ES-I3 (cell line): ENCODE measurements at regions not wholly inside any gene's neighbourhood (a gene's known extent, or its start where the extent isn't known, plus 50 kb on each side); places are given as distances from the start of the nearest gene placed in this dataset.

Experiments
- H3K36me3 ChIP-seq: 2 replicates; pipeline ENCODE4 v1.6.1; 2013; ENCODE audit warnings: mild to moderate bottlenecking, low read length, control low read depth, moderate library complexity; ENCODE audit not compliant: insufficient read depth
- H3K4me1 ChIP-seq: 2 replicates; pipeline ENCODE4 v1.6.1; 2013; ENCODE audit warnings: mild to moderate bottlenecking, control low read depth, low read length; ENCODE audit not compliant: insufficient read depth
- H3K9ac ChIP-seq: 2 replicates; pipeline ENCODE4 v1.6.1; 2013; ENCODE audit warnings: low read depth, mild to moderate bottlenecking, low read length, moderate library complexity
- H3K9me3 ChIP-seq: 2 replicates; pipeline ENCODE4 v1.6.1; 2013; ENCODE audit warnings: mild to moderate bottlenecking, low read length, moderate library complexity; ENCODE audit not compliant: control insufficient read depth, insufficient read depth

DNA sequence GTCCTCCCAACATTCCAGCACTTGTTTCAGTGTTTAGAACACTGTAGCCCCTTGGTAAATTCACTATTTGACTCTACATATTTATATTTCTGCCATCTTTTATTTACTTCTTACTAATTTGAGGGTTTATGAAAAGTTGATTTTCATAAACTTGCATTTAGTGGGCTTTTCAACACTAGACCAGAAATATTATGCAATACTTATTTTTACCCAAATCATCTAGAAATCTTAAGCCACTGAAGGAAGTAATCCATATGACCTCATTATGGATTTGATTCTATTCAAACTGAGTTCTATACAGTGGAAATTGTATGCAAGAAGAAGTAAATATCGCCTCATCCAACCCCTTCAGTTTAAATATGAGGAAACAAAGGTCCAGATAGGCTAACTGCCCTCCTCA, 92.6 kb upstream of the VRK2 start:
- H3K9ac ChIP-seq = no peak overlapping the region
- no peaks in the 10 kb centered on the region for H3K36me3 ChIP-seq
- no peaks in the 10 kb centered on the region for H3K4me1 ChIP-seq
- H3K9me3 ChIP-seq = no peaks in the 10 kb centered on the region

DNA sequence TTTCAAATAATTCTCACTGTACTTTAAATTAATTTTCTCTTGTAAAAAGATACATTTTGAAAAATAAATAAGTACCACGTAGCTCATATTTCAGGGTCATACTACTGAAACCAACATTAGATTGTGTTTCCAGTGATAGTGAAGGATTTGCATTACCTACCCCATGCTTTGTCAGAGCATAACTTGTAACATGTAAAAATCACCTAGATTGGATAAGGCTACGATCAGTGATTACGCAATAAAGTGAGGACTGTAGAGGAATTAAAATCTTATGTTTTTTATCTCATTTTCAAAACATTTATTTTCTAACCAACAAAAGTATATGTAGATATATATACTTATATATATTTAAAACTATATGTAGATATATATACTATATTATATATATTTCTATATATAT, 89.4 kb upstream of the VRK2 start:
- no peaks in the 10 kb centered on the region for H3K9me3 ChIP-seq
- H3K4me1 ChIP-seq = no peaks in the 10 kb centered on the region
- no peak overlapping the region for H3K9ac ChIP-seq
- no peaks in the 10 kb centered on the region for H3K36me3 ChIP-seq

DNA sequence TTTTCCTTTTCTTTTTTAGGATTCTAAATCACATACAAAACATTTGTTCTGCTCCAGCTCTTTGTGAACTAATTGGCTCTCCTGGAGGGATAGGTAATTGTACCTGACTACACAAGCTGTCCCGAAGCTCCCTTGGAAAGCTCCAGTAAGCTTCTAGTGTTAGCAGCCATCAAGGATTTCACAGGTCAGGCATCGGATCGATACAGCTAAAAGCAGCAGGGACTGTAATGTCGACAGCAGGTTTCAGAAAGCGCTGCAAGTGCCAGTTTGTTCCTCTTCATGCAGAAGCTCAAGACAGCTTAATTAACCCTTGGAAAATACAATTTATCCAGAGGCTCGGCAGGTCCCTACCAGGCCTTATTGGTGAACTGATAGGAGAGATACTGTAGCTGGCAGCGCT, 87.2 kb upstream of the VRK2 start:
- Histone ChIP-seq H3K36me3 (no peaks in the 10 kb centered on the region), H3K9ac (no peak overlapping the region), H3K4me1 (no peaks in the 10 kb centered on the region), H3K9me3 (no peaks in the 10 kb centered on the region)

DNA sequence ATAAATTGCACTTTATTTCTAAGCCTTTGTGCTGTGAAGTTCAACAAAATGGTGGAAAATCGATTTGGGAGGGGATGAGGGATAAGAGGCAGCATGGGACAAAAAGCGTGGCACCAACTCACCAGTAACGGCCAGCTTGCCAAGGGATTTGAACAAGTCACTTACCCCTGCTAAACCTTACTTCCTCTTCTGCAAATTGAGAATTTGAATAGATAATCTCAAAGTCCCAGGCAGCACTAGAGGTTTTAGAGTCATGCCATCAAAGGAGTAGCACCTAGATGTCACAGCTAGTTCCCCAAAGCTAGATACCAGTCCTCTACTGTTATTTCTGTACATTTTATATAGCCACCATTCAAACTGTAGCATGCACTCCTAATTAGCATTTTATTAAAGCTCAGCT, 83.7 kb upstream of the VRK2 start:
- Histone ChIP-seq H3K36me3 (no peaks in the 10 kb centered on the region), H3K9me3 (no peaks in the 10 kb centered on the region), H3K4me1 (no peaks in the 10 kb centered on the region), H3K9ac (no peak overlapping the region)

DNA sequence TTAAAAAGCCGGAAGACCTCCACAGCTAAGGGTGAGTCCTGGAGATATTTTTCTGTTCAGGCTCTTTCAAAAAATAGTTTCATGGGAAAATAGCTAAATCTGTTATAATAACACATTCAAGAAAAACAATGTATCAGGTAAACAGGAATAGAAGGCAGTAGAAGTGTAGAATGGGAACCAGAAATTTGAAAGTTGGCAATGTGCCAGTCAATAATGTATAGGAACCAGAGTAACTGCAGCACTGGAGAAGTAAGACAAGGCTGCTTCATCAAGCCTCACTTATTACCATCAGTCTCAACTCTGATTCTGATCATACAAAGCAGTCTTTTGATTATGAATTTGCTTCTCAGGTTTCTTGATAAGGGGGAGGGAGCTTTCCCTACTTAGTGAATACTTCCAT, 81.4 kb upstream of the VRK2 start:
- Histone ChIP-seq H3K9ac (no peak overlapping the region), H3K4me1 (no peaks in the 10 kb centered on the region), H3K9me3 (no peaks in the 10 kb centered on the region), H3K36me3 (no peaks in the 10 kb centered on the region)

DNA sequence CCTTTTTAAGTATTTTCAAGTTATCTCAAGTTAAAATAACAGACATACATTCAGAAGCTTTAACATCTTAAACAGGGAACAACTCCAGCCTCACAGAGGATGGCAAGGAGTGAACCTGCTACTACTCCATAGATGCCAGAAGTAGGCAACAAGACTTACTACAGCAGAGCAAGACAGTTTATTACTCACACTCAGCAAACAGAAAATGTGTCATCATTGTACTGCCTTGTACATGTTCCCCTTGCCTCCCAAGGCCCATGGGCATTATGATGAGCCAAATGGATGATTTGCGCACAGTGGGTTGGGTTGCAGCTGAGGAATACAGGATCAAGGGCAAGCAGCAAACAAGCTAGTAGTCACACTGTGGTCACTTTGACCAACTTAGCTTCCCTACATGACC, 80.6 kb upstream of the VRK2 start:
- Histone ChIP-seq H3K4me1 (no peaks in the 10 kb centered on the region), H3K36me3 (no peaks in the 10 kb centered on the region), H3K9me3 (no peaks in the 10 kb centered on the region), H3K9ac (no peak overlapping the region)

DNA sequence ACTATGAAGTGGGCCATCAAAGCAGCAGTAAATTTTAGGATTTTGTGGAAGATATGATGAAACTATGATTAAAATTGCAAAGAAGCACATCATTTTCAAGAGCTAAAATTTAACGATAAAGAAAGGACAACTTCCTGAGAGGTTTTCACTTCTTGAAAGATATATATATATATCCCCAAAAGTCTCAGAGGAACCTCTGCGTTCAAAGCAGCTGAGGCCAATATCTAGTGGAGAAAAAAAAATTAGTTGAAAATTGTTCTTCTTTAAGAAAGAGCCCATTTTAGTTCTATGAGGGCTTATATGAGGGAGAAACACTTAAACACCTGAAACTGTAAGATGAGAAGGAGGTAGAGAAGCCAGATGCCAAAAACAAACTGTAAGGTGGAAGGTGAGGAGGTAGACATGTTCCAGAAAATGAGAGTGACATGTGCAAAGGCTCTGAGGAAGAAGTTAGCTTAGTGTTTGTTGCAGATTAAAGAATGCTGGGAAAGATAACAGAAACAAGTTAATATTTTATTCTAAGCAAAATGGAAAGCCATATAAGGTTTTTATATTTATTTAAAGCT, 72.9 kb upstream of the VRK2 start:
- no peaks in the 10 kb centered on the region for H3K4me1 ChIP-seq
- no peak overlapping the region for H3K9ac ChIP-seq
- H3K36me3 ChIP-seq = no peaks in the 10 kb centered on the region
- no peaks in the 10 kb centered on the region for H3K9me3 ChIP-seq

DNA sequence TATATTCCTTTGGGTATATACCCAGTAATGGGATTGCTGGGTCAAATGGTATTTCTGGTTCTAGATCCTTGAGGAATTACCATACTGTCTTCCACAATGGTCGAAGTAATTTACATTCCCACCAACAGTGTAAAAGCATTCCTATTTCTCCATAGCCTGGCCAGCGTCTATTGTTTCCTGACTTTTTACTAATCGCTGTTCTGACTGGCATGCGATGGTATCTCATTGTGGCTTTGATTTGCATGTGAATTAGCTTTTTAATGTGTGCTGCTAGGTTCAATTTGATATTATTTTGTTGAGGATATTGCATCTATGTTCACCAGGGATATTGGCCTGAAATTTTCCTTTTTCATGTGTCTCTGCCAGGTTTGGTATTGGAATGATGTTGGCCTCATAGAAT, 67.4 kb upstream of the VRK2 start:
- Histone ChIP-seq H3K36me3 (no peaks in the 10 kb centered on the region), H3K9ac (no peak overlapping the region), H3K9me3 (no peaks in the 10 kb centered on the region), H3K4me1 (no peaks in the 10 kb centered on the region)

DNA sequence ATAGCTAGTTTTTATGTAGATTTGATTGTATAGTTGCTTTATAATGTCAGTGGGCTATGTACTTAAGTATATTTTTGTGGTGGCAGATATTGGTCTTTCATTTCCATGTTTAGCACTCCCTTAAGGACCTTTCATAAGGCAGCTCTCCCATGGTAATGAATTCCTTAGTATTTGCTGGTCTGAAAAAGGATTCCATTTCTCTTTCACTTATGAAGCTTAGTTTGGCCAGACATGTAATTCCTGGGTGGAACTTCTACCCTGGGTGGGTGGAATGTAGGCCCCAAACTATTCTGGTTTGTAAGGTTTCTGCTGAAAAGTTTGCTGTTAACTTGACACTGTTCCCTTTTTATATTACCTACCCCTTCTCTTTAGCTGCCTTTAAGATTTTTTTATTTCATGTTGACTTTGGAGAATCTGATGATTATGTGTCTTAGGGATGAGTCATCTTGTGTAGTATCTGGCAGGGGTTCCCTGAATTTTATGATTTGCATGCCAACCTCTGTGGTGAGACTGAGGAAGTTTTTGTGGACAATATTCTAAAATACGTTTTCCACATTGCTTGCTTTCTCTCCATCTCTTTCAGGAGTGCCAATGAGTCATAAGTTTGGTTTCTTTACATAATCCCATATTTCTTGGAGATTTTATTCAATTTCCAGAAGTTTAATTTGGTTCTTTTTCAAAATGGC, 65.4 kb upstream of the VRK2 start:
- Histone ChIP-seq H3K9ac (no peak overlapping the region), H3K4me1 (no peaks in the 10 kb centered on the region), H3K9me3 (no peaks in the 10 kb centered on the region), H3K36me3 (no peaks in the 10 kb centered on the region)

DNA sequence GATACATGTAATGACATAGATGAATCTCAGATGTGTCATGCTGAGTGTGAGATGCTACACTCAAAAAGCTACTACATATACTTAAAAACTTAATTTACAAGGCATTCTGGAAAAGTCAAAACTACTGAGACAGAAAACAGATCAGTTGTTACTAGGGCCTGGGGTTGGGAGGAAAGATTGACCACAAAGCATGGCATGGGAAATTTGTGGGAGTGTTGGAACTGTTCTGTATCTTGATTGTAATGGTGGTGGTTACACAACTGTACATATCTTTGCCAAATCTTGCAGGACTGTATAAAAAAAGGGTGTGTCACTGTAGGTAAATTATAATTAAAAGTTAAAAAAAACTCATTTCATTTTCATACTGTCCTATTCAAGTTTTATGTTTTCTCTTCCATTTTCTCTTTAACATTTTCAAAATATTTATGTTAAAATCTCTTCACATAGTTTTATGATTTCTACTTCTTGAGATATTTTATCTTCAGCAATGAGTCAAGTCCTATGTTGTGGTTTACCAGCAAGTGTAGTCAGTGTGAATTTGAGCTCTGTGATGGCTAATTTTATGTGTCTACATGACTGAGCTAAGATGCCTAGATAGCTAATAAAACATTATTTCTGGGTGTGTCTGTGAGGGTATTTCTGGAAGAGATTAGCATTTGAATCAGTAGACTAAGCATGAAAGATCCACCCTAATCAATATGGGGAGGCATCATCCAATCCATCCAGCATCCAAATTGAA, 58.6 kb upstream of the VRK2 start:
- no peaks in the 10 kb centered on the region for H3K36me3 ChIP-seq
- no peaks in the 10 kb centered on the region for H3K9me3 ChIP-seq
- H3K9ac ChIP-seq = no peak overlapping the region
- H3K4me1 ChIP-seq = no peaks in the 10 kb centered on the region

DNA sequence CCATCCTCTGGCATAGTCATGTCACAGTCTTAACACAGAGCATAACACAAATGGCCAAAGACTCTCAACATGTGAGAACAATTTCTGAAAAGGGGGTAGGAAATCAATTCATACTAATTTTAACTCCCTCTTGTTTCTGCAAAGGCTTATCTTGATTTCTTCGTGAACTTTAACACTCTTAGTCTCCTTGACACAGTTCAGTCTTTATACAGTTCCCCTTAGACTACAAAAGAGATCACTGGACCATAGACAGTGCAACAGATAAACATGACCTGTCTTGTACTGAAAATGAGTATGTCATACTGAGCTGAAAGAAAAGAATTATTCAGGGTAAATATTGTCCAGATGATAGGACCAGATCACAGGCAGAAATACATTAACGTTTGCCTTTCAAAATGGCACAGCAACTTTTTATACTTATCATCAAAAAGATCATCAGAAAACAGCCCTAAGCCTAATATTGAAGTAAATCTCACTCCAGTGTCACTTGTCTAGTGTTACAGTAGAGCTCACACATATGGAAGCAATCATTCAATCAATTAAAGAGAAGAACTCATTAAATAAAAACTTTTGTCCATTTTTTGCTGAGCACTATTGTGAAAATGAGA, 56.4 kb upstream of the VRK2 start:
- H3K9me3 ChIP-seq = no peaks in the 10 kb centered on the region
- no peaks in the 10 kb centered on the region for H3K36me3 ChIP-seq
- H3K4me1 ChIP-seq = no peaks in the 10 kb centered on the region
- no peak overlapping the region for H3K9ac ChIP-seq
